Pons (tissue), 1 donor: ENCODE measurements at regions not wholly inside any gene's neighbourhood (a gene's known extent, or its start where the extent isn't known, plus 50 kb on each side); places are given as distances from the start of the nearest gene placed in this dataset.

Experiments
- DNase-seq: peaks from one replicate; pipeline ENCODE4 v3.0.0-alpha.2; 2016; ENCODE audit warnings: low spot score

DNA sequence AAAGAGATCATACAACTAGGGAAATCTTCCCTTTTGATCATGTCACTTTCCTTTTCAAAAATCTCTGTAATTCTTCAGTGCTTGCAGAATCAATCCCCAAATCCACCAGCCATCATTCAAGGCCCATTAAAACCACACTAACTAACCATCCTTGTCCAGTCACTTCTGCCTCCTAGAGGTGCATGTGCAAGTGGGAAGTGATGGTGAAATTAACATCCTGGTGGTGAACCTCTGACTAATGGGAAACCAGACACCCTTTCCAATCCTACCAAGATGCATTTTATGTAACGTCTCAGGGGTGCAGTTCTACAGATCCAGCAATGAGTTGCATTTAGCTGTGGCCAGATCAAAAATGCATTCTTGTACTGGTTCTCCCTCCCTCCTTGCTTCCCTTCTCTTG, 341.8 kb downstream of the RAPGEF2 start:
- DNase-seq, result no peak

DNA sequence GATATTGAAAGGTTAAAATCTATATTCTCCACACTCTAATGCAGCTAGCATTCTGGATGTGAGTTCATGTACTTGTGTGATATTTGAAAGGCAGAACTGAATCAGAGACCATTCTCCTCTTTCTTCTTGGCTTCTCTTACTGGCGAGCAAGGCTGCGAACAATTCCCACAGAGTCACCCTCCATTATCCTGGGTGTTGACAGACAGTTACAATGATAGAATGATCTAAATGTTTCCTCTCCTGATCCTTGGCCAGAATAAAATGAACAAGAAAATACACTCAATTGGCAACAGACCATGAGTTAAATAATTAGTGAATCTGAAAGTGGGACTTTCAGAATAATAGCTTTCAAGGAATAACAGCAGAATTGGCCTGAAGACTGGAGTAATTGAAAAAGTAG, 342.8 kb downstream of the RAPGEF2 start:
- no peak for DNase-seq

DNA sequence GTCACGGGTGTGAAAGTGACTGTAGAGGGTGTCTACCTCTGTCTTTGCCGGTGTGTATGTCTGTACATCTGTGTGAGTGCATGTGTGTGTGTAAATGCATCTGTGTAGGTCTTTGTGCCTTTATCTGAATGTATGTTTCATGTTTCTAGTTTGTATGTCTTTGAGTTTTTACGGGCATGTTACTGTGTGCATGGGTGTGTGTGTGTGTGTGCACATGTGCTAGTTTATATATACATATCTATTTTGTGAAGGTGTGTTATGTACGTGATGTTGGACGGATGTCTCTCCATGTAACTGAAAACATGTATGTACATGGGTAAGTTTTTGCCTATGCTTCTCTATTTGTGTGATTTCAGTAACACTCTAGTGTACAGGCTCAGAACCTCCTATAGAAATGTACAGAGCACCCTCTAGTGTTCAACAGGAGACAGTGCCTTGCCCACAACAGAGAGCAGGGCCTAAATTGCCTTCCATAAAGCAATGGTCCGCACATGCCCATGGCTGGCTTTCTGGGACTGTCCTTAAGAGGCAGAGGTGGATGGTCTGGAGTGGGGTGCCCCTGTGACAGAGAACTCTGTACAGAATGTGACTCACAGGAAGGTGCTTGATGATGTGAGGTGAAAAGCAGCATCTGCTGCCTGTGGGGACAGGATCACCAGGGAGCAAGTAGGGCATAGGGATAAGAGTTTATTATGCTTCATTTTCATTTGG, 343.5 kb downstream of the RAPGEF2 start:
- DNase-seq, result peak; percentile 86

- no peak for DNase-seq
Measured at GRCh38 chr4:159447296-159447695, 344.4 kb downstream of the RAPGEF2 start.

DNA sequence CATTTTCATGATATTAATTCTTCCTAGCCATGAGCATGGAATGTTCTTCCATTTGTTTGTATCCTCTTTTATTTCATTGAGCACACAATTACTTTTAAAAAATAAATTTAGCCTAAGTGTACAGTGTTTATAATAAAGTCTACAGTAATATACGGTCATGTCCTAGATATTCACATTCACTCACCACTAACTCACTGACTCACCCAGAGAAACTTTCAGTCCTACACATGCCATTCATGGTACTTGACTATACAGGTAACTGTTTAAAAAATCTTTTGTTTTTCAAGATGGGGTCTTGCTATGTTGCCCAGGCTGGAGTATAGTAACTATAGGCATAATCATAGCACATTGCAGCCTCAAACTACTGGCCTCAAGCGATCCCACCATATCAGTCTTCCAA, 348.1 kb downstream of the RAPGEF2 start:
- no peak for DNase-seq

DNA sequence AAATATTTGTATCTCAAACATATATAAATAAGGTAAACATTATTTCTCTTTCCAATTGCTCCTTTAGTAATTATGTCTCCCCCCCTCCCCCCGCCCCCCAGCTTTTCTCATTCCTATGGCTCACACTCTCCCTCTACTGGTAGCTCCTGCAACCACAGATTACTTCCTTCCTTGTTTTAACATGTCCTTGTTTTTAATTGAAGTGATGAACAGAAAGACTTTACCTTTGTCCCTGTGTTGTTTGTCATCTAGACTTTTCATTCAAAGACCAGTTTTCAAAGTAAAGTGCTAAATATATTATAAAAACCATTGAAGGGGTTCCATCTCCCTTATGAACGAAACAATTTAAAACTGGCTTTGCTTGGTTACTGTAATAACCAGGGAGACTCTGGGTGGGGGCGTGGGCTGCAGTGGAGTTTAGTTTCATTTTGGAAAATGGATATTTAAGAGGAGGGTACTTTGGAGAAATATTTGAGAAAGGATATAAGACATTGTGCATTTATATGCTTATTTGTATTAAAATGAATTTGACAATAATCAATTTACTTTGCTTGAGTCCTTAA, 352.9 kb downstream of the RAPGEF2 start:
- peak; percentile 53 for DNase-seq

- no peak for DNase-seq
Measured at GRCh38 chr4:159460371-159460770, 357.5 kb downstream of the RAPGEF2 start.

- DNase-seq, result no peak
Measured at GRCh38 chr4:159463235-159463634, 360.4 kb downstream of the RAPGEF2 start.

DNA sequence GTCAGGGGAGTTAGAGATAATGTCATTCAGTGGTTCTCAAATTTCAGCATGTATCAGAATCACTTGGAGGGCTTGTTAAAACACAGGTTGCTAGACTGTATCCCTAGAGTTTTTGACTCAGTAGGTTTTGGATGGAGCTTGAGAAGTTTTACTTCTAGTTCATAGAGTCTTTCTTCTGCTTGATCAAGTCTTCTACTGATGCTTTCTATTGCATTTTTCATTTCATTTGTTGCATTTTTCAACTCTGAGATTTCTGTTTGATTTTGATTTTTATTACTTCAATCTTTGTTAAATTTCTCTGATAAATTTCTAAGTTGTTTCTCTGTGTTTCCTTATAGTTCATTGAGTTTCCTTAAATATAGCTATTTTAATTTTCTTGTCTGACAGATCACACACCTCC, 361.4 kb downstream of the RAPGEF2 start:
- no peak for DNase-seq

- no peak for DNase-seq
Measured at GRCh38 chr4:159476886-159477285, 374.0 kb downstream of the RAPGEF2 start.

DNA sequence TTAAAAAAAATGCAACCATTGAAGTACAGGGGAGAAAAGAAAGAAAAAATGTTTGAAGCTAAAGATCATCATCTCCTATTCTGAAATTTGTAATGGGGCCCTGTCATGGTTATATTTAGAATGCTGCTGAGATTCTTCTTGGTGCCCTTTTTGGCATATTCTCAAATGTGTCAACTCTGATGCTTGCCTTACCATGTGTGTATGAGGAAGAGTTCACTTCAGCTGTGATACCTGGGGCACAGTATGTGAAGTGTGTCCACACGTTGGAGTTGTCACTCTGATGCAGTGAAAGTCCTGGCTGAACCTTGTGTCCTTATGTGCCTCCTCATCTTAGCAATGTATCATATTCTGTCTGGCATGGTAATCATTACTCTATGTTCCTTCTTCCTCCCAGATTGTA, 377.9 kb downstream of the RAPGEF2 start:
- no peak for DNase-seq

DNA sequence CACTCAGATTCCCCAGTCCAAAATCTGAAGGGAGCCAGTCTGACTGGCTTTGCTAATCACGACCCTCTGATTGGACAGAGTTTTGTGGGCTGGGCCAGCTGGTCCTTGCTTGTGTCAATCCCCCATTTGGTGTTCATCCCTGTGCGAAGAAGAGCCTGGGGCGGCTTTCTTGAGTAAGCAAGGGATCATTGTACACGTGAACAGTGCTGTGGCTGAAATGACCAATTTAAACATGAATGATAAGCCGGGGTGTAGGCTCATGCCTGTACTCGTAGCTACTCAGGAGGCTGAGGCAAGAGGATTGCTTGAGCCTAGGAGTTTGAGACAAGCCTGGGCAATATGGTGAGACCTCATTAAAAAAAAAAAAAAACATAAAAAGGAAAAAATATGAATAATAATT, 379.1 kb downstream of the RAPGEF2 start:
- DNase-seq, result no peak

- DNase-seq, result peak; percentile 28
Measured at GRCh38 chr4:159483110-159483781, 380.4 kb downstream of the RAPGEF2 start.

GRCh38 chr4:159483782-159484741, 381.2 kb downstream of the RAPGEF2 start:
- no peak for DNase-seq

DNA sequence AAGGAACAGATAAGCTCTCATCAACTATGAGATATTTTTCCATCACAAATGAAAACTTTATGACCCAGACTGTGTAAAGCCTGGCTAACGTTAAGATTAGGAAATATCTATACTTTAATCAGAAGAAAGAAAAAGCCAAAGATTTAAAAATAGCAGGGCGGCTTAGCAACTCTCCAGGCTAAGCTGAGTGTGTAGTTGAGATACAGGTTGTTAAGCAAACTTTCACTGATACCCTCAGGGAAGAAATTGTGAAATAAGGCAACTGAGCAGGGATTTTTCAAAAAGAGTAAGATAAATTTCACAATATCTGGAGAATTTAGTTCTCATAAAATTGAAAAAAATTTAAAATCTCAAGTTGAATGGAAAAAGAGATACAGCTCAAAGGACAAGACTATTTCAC, 382.0 kb downstream of the RAPGEF2 start:
- DNase-seq, result no peak

DNA sequence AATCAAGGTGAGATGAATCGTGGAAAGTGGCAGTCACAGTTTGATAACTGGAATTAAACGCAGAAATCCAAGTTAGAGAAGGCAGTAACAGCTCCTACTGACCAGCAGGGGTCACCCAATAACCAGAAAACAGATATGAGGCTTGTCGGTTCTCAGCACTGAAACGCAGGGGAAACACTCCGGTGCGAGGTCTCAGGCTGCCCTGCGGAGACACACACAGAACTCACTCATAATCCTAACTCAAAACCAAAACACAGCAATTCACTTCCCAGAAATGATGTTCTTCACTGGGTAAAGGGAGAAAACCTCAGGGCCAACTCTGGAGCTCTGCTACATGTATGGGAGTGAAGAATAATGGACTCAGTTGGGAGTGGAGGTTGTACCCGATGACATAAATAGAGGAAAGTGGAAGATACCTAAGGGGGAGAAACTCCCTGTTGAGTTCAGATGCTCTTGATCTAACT, 384.4 kb downstream of the RAPGEF2 start:
- DNase-seq, result peak; percentile 83

GRCh38 chr4:159489646-159490045, 386.8 kb downstream of the RAPGEF2 start:
- no peak for DNase-seq

DNA sequence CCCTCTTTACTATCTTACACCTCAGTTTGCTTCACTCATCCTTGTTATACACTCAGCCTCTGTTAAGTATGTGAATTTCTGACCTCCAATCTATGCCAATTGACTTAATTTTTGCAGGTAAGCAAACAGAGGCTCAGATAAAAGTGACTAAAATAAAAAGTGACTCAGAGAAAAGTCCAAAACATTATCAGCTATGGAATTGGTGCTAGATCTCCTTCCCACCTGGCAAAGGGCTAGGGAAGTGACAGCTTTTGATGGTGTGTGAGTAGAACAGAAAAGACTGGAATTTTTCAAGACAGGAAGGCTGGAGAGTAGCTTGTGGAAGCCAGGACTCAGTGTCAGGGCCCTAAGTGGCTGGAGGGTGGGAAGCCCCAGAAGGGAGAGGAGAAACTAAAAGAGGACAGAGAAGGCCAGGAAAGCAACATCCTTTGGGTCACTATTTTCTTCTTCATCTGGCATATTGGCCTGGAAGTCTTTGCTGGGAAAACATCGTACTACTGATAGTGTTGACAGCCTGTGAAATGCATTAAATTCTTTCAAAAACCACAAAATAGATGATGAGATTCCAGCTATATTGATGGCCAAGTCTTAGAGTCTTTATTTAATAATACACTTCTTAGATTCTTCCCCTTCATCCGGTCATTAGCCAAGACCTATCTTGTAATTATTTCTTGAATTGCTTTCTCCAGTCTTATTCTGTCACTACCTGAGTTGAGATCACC, 392.8 kb downstream of the RAPGEF2 start:
- DNase-seq, result no peak

DNA sequence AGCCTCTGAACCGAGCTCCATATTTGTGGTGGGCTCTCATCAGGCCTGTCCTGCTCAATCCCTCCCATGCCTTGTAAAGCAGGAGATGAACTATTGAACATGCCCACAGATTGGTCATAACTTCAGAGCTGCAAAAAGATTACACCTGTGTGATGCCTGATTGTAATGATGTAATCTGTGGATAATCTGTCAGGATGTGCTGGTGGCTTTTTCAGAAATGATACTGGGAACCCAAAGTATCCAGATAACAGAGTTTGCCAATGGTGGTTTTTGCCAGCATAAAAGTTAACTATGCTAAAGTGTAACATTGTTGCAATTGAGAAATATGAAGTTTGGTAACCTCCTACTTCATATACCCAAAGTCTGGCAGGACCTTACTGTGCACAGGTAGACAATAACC, 393.4 kb downstream of the RAPGEF2 start:
- no peak for DNase-seq

GRCh38 chr4:159497936-159498335, 395.1 kb downstream of the RAPGEF2 start:
- DNase-seq, result no peak

DNA sequence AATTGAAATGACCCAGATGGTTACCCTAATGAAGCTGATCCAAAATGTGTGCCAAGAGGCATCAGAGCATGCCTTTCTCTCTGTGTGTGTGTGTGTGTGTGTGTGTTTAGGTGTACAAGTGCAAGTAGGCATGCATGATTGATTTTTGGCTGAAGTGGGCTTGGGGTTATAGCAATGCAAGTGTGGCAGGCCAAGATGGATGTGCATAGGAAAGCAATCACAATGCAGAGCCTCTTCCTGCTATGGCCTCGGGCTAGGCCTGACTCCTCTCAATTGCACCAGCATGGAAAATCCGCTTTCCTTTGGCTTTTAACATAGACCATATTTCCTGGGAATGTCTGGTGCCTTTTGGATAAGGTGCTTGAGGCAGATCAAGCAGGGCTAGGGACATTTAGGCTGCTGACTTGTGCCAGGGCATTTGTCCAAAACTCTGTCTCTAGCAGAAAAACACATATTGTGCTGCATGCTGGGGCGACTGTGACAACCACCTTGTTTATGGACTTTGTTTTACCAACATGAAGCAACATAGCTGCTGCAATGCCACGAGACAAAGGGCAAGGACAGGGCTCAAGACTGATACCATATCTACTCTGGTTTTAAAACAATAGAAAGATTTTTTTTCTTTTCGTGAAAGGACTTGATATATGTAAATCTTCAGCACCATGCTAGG, 395.7 kb downstream of the RAPGEF2 start:
- DNase-seq, result no peak
